IMR-90 (cell line): ENCODE measurements at regions not wholly inside any gene's neighbourhood (a gene's known extent, or its start where the extent isn't known, plus 50 kb on each side); places are given as distances from the start of the nearest gene placed in this dataset.

ENCODE experiments used
- BHLHE40 ChIP-seq: fragments of 150-350 bp; IDR thresholded peaks from 2 replicates; pipeline ENCODE4 v1.6.1; 2016; ENCODE audit warnings: mild to moderate bottlenecking, low read depth, low read length
- CEBPB ChIP-seq: IDR thresholded peaks from 2 replicates; pipeline ENCODE4 v1.6.1; 2012; ENCODE audit warnings: low read depth, low read length, improper control_type of control experiment
- CHD1 ChIP-seq: IDR thresholded peaks from 2 replicates; pipeline ENCODE4 v1.6.1; 2012; ENCODE audit warnings: low read depth, low read length, improper control_type of control experiment
- FOS ChIP-seq: fragments of 150-350 bp; IDR thresholded peaks from 2 replicates; pipeline ENCODE4 v1.6.1; 2016; ENCODE audit warnings: low read depth, low read length
- MAZ ChIP-seq: IDR thresholded peaks from 2 replicates; pipeline ENCODE4 v1.6.1; 2012; ENCODE audit warnings: low read depth, mild to moderate bottlenecking, low read length, improper control_type of control experiment, moderate library complexity, borderline replicate concordance
- NFE2L2 ChIP-seq: fragments of 150-350 bp; IDR thresholded peaks from 2 replicates; pipeline ENCODE4 v1.6.1; 2016; ENCODE audit warnings: low read depth, mild to moderate bottlenecking, low read length
- POLR2A ChIP-seq: IDR thresholded peaks from 2 replicates; pipeline ENCODE4 v1.6.1; 2012; ENCODE audit warnings: mild to moderate bottlenecking, low read depth, low read length
- RAD21 ChIP-seq: IDR thresholded peaks from 2 replicates; pipeline ENCODE4 v1.6.1; 2012; ENCODE audit warnings: low read length, improper control_type of control experiment
- RFX5 ChIP-seq: IDR thresholded peaks from 2 replicates; pipeline ENCODE4 v1.8.0; 2012; ENCODE audit warnings: low read depth, mild to moderate bottlenecking, low read length, moderate library complexity
- SMC3 ChIP-seq: fragments of 150-350 bp; IDR thresholded peaks from 2 replicates; pipeline ENCODE4 v1.6.1; 2016; ENCODE audit warnings: low read depth, mild to moderate bottlenecking, antibody characterized with exemption, low read length, moderate library complexity
- TF ChIP-seq, protein P1 (sequence below): conservative IDR thresholded peaks from 2 replicates; pipeline ENCODE4 v1.5.1; 2012; ENCODE audit warnings: mild to moderate bottlenecking, low read depth, low read length, improper control_type of control experiment

DNA sequence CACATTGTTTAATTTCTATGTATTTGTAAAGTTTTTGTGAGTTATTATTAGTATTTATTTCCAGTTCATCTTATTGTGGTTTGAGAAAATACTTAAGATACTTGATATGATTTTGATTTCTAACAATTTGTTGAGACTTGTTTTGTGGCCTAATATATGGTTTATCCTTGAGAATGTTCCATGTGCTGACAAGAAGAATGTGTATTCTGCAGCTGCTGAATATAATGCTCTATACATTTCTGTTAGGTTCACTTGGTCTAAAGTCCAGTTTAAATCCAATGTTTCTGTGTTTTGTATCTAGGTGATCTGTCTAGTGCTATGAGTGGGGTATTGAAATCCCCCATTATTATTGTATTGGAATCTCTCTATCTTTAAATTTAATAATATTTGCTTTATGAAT, 201.3 kb downstream of the FSIP2 start:
- no peak for TF ChIP-seq SMC3
- no peak for TF ChIP-seq FOS
- TF ChIP-seq, protein P1, sequence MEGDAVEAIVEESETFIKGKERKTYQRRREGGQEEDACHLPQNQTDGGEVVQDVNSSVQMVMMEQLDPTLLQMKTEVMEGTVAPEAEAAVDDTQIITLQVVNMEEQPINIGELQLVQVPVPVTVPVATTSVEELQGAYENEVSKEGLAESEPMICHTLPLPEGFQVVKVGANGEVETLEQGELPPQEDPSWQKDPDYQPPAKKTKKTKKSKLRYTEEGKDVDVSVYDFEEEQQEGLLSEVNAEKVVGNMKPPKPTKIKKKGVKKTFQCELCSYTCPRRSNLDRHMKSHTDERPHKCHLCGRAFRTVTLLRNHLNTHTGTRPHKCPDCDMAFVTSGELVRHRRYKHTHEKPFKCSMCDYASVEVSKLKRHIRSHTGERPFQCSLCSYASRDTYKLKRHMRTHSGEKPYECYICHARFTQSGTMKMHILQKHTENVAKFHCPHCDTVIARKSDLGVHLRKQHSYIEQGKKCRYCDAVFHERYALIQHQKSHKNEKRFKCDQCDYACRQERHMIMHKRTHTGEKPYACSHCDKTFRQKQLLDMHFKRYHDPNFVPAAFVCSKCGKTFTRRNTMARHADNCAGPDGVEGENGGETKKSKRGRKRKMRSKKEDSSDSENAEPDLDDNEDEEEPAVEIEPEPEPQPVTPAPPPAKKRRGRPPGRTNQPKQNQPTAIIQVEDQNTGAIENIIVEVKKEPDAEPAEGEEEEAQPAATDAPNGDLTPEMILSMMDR = no peak
- TF ChIP-seq MAZ = no peak
- no peak for TF ChIP-seq CHD1
- TF ChIP-seq POLR2A = no peak
- TF ChIP-seq NFE2L2 = no peak
- no peak for TF ChIP-seq RFX5
- TF ChIP-seq BHLHE40 = no peak
- TF ChIP-seq RAD21 = no peak
- no peak for TF ChIP-seq CEBPB
